ENCODE measurements at regions not wholly inside any gene's neighbourhood (a gene's known extent, or its start where the extent isn't known, plus 50 kb on each side); places are given as distances from the start of the nearest gene placed in this dataset.

GRCh38 chr12:98224584-98225221, 290.7 kb upstream of the TMPO start:
- no peak for DNase-seq

GRCh38 chr12:98227162-98227561, 288.2 kb upstream of the TMPO start:
- DNase-seq: no peak

- DNase-seq: no peak
These were observed 286.5 kb upstream of the TMPO start for GRCh38 chr12:98228683-98229539.

- no peak for DNase-seq
These were observed 285.9 kb upstream of the TMPO start for GRCh38 chr12:98229540-98229924.

GRCh38 chr12:98232753-98233390, 282.5 kb upstream of the TMPO start:
- DNase-seq: no peak

GRCh38 chr12:98235301-98235700, 280.1 kb upstream of the TMPO start:
- DNase-seq: no peak

GRCh38 chr12:98238515-98239130, 276.8 kb upstream of the TMPO start:
- DNase-seq: no peak

GRCh38 chr12:98243190-98243589, 272.2 kb upstream of the TMPO start:
- DNase-seq: no peak

GRCh38 chr12:98244136-98244535, 271.3 kb upstream of the TMPO start:
- no peak for DNase-seq

- no peak for DNase-seq
These were observed 262.0 kb upstream of the TMPO start for GRCh38 chr12:98253207-98254037.

GRCh38 chr12:98256830-98257229, 258.6 kb upstream of the TMPO start:
- DNase-seq: no peak

GRCh38 chr12:98259693-98260092, 255.7 kb upstream of the TMPO start:
- DNase-seq: no peak

GRCh38 chr12:98260276-98260675, 255.1 kb upstream of the TMPO start:
- DNase-seq: no peak

- DNase-seq: no peak
These were observed 252.5 kb upstream of the TMPO start for GRCh38 chr12:98262902-98263301.

GRCh38 chr12:98274430-98275130, 240.8 kb upstream of the TMPO start:
- DNase-seq: no peak

GRCh38 chr12:98275131-98275475, 240.3 kb upstream of the TMPO start:
- DNase-seq: no peak

- no peak for DNase-seq
These were observed 235.2 kb upstream of the TMPO start for GRCh38 chr12:98280152-98280551.

- no peak for DNase-seq
These were observed 234.8 kb upstream of the TMPO start for GRCh38 chr12:98280621-98281020.

- DNase-seq: no peak
These were observed 223.6 kb upstream of the TMPO start for GRCh38 chr12:98291828-98292227.

GRCh38 chr12:98294051-98294805, 221.2 kb upstream of the TMPO start:
- no peak for DNase-seq

GRCh38 chr12:98295681-98296080, 219.7 kb upstream of the TMPO start:
- DNase-seq: no peak

All from bone marrow (tissue), 2 donors.